K562 (cell line): ENCODE measurements at regions not wholly inside any gene's neighbourhood (a gene's known extent, or its start where the extent isn't known, plus 50 kb on each side); places are given as distances from the start of the nearest gene placed in this dataset.

ENCODE experiments used
- ATAC-seq: fragments of 200-7000 bp; cut with Tn5 transposase; 3 replicates; pipeline ENCODE4 v1.9.1; 2020; ENCODE audit warnings: moderate library complexity
- BruUV-seq: library from RNA; stranded (reverse); fragments of 400-500 nt; replicated peaks from 2 replicates; lab custom pipeline; 2021; lab: Mats Ljungman, UMichigan
- CTCF ChIA-PET: fragments of 300-600 bp; formaldehyde crosslinking; extraction: SDS; loops from one replicate; lab custom pipeline; 2021; ENCODE audit warnings: low intra/inter-chr PET ratio; lab: Yijun Ruan, JAX
- POLR2A ChIA-PET: fragments of 300-600, 350-650 bp; sonication (Branson Sonifier 250); formaldehyde crosslinking; extraction: SDS; loops from one replicate; lab custom pipeline; 2021; ENCODE audit warnings: antibody characterized with exemption, inconsistent platforms; lab: Yijun Ruan, JAX
- DNase-seq, 4 experiments: peaks; one replicate each; pipeline versions ENCODE4 v3.0.0 to v3.0.0-alpha.2; 2011 to 2018; ENCODE audit warnings: low spot score in 3 of 4, mixed read lengths in 3 of 4; ENCODE audit errors: extremely low read depth in 1 of 4
- FAIRE-seq: peaks from 2 replicates; lab custom pipeline; 2011; peaks lifted over from hg19 to GRCh38; lab: Jason Lieb, UNC
- H2AFZ ChIP-seq: 2 replicates; pipeline ENCODE4 v1.6.0; 2011; ENCODE audit warnings: low read depth, low read length, control low read depth, inconsistent platforms
- H3K27ac ChIP-seq: fragments of 200-600 bp; 3 replicates; pipeline ENCODE4 v1.8.0; 2011; ENCODE audit warnings: low read depth, mild to moderate bottlenecking, control low read depth, inconsistent platforms, low read length, moderate library complexity, mixed read lengths; ENCODE audit errors: extremely low read depth
- H3K27me3 ChIP-seq, 2 experiments: fragments of 300-600 bp in 1 of 2; 2 replicates in 1 of 2; 3 replicates in 1 of 2; pipeline versions ENCODE4 v1.6.0 to v1.8.0; 2011; ENCODE audit warnings: inconsistent platforms in 2 of 2, low read length in 2 of 2, mild to moderate bottlenecking in 1 of 2, mixed read lengths in 1 of 2, moderate library complexity in 1 of 2; ENCODE audit not compliant: control insufficient read depth in 2 of 2, insufficient read depth in 2 of 2
- H3K36me3 ChIP-seq: fragments of 300-600 bp; 3 replicates; pipeline ENCODE4 v1.8.0; 2011; ENCODE audit warnings: mild to moderate bottlenecking, low read length, inconsistent platforms; ENCODE audit not compliant: control insufficient read depth, insufficient read depth
- H3K4me1 ChIP-seq, 2 experiments: fragments of 200-600 bp in 1 of 2; replicated peaks in 1 of 2; 2 replicates in 1 of 2; 3 replicates in 1 of 2; pipeline versions ENCODE4 v1.5.1 to v1.8.0; 2011; ENCODE audit warnings: inconsistent platforms in 2 of 2, low read length in 2 of 2, mild to moderate bottlenecking in 1 of 2, mixed read lengths in 1 of 2, moderate library complexity in 1 of 2; ENCODE audit not compliant: control insufficient read depth in 2 of 2, insufficient read depth in 2 of 2
- H3K4me2 ChIP-seq: 2 replicates; pipeline ENCODE4 v1.6.1; 2011; ENCODE audit warnings: low read length, control low read depth, inconsistent platforms, mixed read lengths; ENCODE audit not compliant: insufficient read depth
- H3K4me3 ChIP-seq: fragments of 200-600 bp; sonication (generic), shearing (Covaris generic); 2 replicates; pipeline ENCODE4 v1.5.1; 2016; ENCODE audit warnings: control low read depth, inconsistent platforms
- H3K79me2 ChIP-seq: fragments of 200-600 bp; 3 replicates; pipeline ENCODE4 v1.8.0; 2011; ENCODE audit warnings: low read length, inconsistent platforms; ENCODE audit not compliant: control insufficient read depth, insufficient read depth
- H3K9ac ChIP-seq, 2 experiments: 2 replicates each; pipeline versions ENCODE4 v1.6.0 to v1.6.1; 2011; ENCODE audit warnings: low read depth in 2 of 2, low read length in 2 of 2, control low read depth in 1 of 2, inconsistent platforms in 1 of 2, mild to moderate bottlenecking in 1 of 2, mixed read lengths in 1 of 2; ENCODE audit not compliant: insufficient read depth in 1 of 2
- H3K9me1 ChIP-seq: one replicate; pipeline ENCODE4 v1.6.0; 2011; ENCODE audit warnings: inconsistent platforms, mild to moderate bottlenecking, low read length, moderate library complexity; ENCODE audit not compliant: control insufficient read depth, insufficient read depth
- H3K9me3 ChIP-seq: replicated peaks from 2 replicates; pipeline ENCODE4 v1.5.1; 2011; ENCODE audit warnings: low read depth, low read length, inconsistent platforms; ENCODE audit not compliant: control insufficient read depth, insufficient read depth
- H4K20me1 ChIP-seq: replicated peaks from 2 replicates; pipeline ENCODE4 v1.6.1; 2011; ENCODE audit warnings: low read length, inconsistent platforms, mixed read lengths; ENCODE audit not compliant: control insufficient read depth, insufficient read depth
- RAD21 ChIP-seq, 2 experiments: fragments of 250-450 bp in 1 of 2; fragments of 450-650 bp in 1 of 2; sonication (Bioruptor Pico) in 1 of 2; formaldehyde crosslinking in 1 of 2; IDR thresholded peaks in 1 of 2; conservative IDR thresholded peaks in 1 of 2; 2 replicates each; pipeline versions ENCODE4 v1.4.0 to v1.8.0; 2020 to 2022; ENCODE audit warnings: mild to moderate bottlenecking in 2 of 2, moderate library complexity in 1 of 2
- REST ChIP-seq, 2 experiments: fragments of 450-650 bp; formaldehyde crosslinking in 1 of 2; IDR thresholded peaks; 2 replicates each; pipeline versions ENCODE4 v1.4.0 to v1.6.1; 2014 to 2020; ENCODE audit warnings: mild to moderate bottlenecking in 2 of 2, borderline replicate concordance in 1 of 2, low read depth in 1 of 2
- SMARCE1 ChIP-seq: fragments of 450-650 bp; IDR thresholded peaks from 2 replicates; pipeline ENCODE4 v1.7.1; 2016; ENCODE audit warnings: mild to moderate bottlenecking
- ZBTB33 ChIP-seq: sonication (generic); formaldehyde crosslinking; IDR thresholded peaks from 2 replicates; pipeline ENCODE4 v1.8.1; 2023; ENCODE audit warnings: mild to moderate bottlenecking, missing genetic modification reagents
- WGBS: fragments of 100-300 bp; shearing (Covaris generic); methylation state at CpG from one replicate; pipeline ENCODE4 v1.1.6; 2016; ENCODE audit warnings: low coverage, mixed read lengths; ENCODE audit not compliant: insufficient coverage; ENCODE audit errors: missing lambda C conversion rate; 5-methylcytosine and 5-hydroxymethylcytosine counted together
- in situ Hi-C: fragments of 300-500 bp; cut with MboI; formaldehyde crosslinking; loops from 4 replicates; pipeline ENCODE4 v1.15.0; 2018; ENCODE audit warnings: inconsistent platforms, mixed read lengths
- intact Hi-C: fragments of 100-400 bp; cut with micrococcal nuclease; formaldehyde crosslinking; loops from 2 replicates; pipeline ENCODE4 v1.14.2; 2022
- TF ChIP-seq, protein P1 (sequence below), 3 experiments: IDR thresholded peaks in 2 of 3; conservative IDR thresholded peaks in 1 of 3; 2 replicates each; pipeline ENCODE4 v1.5.1; 2011 to 2012; ENCODE audit warnings: low read length in 3 of 3, mild to moderate bottlenecking in 3 of 3, control low read depth in 2 of 3, improper control_type of control experiment in 1 of 3, inconsistent platforms in 1 of 3, low read depth in 1 of 3, mixed read lengths in 1 of 3, moderate library complexity in 1 of 3; ENCODE audit not compliant: insufficient read depth in 2 of 3
- TF ChIP-seq, protein P2 (sequence below), 2 experiments: fragments of 250-450 bp in 1 of 2; fragments of 450-650 bp in 1 of 2; sonication (Bioruptor Pico) in 1 of 2; IDR thresholded peaks; 2 replicates each; pipeline versions ENCODE4 v1.6.1 to v1.8.0; 2016 to 2021; ENCODE audit warnings: mild to moderate bottlenecking in 2 of 2, moderate library complexity in 2 of 2, missing compliant biosample characterization in 1 of 2, missing genetic modification characterization in 1 of 2

GRCh38 chr2:9095690-9096089, 92.2 kb upstream of the MBOAT2 start:
- no peaks in the 10 kb centered on the region for H3K9me1 ChIP-seq
- ATAC-seq (peak; percentile 73), DNase-seq (no peak)
- CTCF ChIA-PET, result no interaction called here
- no peak overlapping the region for H3K4me2 ChIP-seq
- no peaks in the 10 kb centered on the region for H3K9me3 ChIP-seq
- H3K27me3 ChIP-seq, result no peaks in the 10 kb centered on the region
- no peak overlapping the region for H3K4me3 ChIP-seq
- H2AFZ ChIP-seq, result no peak overlapping the region
- TF ChIP-seq ZBTB33 (CRISPR knock-in tag), result peak; percentile 65; the same call in 1 of the 2 replicates
- peak; percentile 17; the same call in 1 of the 2 replicates for TF ChIP-seq REST (IDR thresholded peaks at IDR 0.05; ENCODE audit: borderline replicate concordance)
- TF ChIP-seq REST (CRISPR knock-in tag; IDR thresholded peaks at IDR 0.05; ENCODE audit: low read depth), result no peak
- TF ChIP-seq, protein P1, sequence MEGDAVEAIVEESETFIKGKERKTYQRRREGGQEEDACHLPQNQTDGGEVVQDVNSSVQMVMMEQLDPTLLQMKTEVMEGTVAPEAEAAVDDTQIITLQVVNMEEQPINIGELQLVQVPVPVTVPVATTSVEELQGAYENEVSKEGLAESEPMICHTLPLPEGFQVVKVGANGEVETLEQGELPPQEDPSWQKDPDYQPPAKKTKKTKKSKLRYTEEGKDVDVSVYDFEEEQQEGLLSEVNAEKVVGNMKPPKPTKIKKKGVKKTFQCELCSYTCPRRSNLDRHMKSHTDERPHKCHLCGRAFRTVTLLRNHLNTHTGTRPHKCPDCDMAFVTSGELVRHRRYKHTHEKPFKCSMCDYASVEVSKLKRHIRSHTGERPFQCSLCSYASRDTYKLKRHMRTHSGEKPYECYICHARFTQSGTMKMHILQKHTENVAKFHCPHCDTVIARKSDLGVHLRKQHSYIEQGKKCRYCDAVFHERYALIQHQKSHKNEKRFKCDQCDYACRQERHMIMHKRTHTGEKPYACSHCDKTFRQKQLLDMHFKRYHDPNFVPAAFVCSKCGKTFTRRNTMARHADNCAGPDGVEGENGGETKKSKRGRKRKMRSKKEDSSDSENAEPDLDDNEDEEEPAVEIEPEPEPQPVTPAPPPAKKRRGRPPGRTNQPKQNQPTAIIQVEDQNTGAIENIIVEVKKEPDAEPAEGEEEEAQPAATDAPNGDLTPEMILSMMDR (IDR thresholded peaks at IDR 0.05 in 2 of 3, conservative IDR thresholded peaks at IDR 0.05 in 1 of 3; ENCODE audit: insufficient read depth in 2 of 3, low read depth in 1 of 3, low read length in 3 of 3), result peak in 2 of 3 experiments; percentile 12 to 20; a peak in 1 of 6 replicates
- TF ChIP-seq, protein P2, sequence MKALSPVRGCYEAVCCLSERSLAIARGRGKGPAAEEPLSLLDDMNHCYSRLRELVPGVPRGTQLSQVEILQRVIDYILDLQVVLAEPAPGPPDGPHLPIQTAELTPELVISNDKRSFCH (CRISPR knock-in tag; IDR thresholded peaks at IDR 0.05), result no peak
- TF ChIP-seq, protein P2 (tag; IDR thresholded peaks at IDR 0.05), result no peak
- peak in 1 of 2 experiments; percentile 36; a peak in 1 of 4 replicates for TF ChIP-seq RAD21 (CRISPR knock-in tag; conservative IDR thresholded peaks at IDR 0.05 in 1 of 2, IDR thresholded peaks at IDR 0.05 in 1 of 2)
- TF ChIP-seq SMARCE1, result no peak
- TF ChIP-seq, all 486 proteins: peak for 4
- in situ Hi-C loops (no loop called here), intact Hi-C loops (no loop called here)
- peaks cover 0 to 26% of the 10 kb centered on the region in 2 experiments; a peak in 2 of 5 replicates for H3K4me1 ChIP-seq
- WGBS, result 75% methylated on average over 18 of the region's 21 CpGs
- no peak overlapping the region; a peak in 1 of 4 replicates for H3K9ac ChIP-seq
- no peaks in the 10 kb centered on the region for H4K20me1 ChIP-seq
- no TSS peak for BruUV-seq
- no peak for FAIRE-seq
- H3K27ac ChIP-seq, result no peak overlapping the region
- no peaks in the 10 kb centered on the region for H3K79me2 ChIP-seq
- POLR2A ChIA-PET, result interaction anchor here (0.7 kb wide), 2 partner anchors 14 to 90 kb away, joined by 3 read pairs; no protein-coding TSS in a partner anchor
- no peaks in the 10 kb centered on the region for H3K36me3 ChIP-seq
